Left lung (tissue), 4 donors: ENCODE measurements at regions not wholly inside any gene's neighbourhood (a gene's known extent, or its start where the extent isn't known, plus 50 kb on each side); places are given as distances from the start of the nearest gene placed in this dataset.
A peak's percentile ranks its signal among the peaks of the same experiment; 100 is the strongest.

Source experiments
- ATAC-seq: fragments of 200-7000 bp; cut with Tn5 transposase; one replicate; pipeline ENCODE4 v1.9.1; 2020; ENCODE audit warnings: moderate library complexity
- DNase-seq, 4 donors: peaks; one replicate each; pipeline ENCODE4 v3.0.0-alpha.2; 2013 to 2020
- H3K27ac ChIP-seq, 2 donors: fragments of 200-600 bp; sonication (generic) in 1 of 2; one replicate each; pipeline versions ENCODE4 v1.5.0 to v1.8.0; 2020 to 2021
- H3K27me3 ChIP-seq, 2 donors: fragments of 200-600 bp; sonication (generic) in 1 of 2; one replicate each; pipeline versions ENCODE4 v1.5.0 to v1.8.0; 2020 to 2021
- H3K36me3 ChIP-seq, 2 donors: fragments of 200-600 bp; sonication (generic) in 1 of 2; one replicate each; pipeline versions ENCODE4 v1.5.0 to v1.8.0; 2020 to 2021
- H3K4me1 ChIP-seq, 2 donors: fragments of 200-600 bp; one replicate each; pipeline ENCODE4 v1.8.0; 2021
- H3K4me3 ChIP-seq, 2 donors: fragments of 200-600 bp; sonication (generic) in 1 of 2; one replicate each; pipeline versions ENCODE4 v1.5.0 to v1.8.0; 2020 to 2021; ENCODE audit warnings: mild to moderate bottlenecking in 1 of 2
- H3K9me3 ChIP-seq, 2 donors: fragments of 200-600 bp; sonication (generic) in 1 of 2; one replicate each; pipeline versions ENCODE4 v1.5.0 to v1.8.0; 2020 to 2021
- CTCF ChIP-seq, 2 donors: fragments of 200-600 bp; sonication (generic) in 1 of 2; IDR thresholded peaks; one replicate each; pipeline versions ENCODE4 v1.5.0 to v1.8.0; 2021; ENCODE audit warnings: antibody characterized with exemption in 2 of 2
- intact Hi-C, 2 donors: fragments of 100-400 bp; cut with DNase I; formaldehyde crosslinking; loops; one replicate each; pipeline versions ENCODE4 v1.11.2 to v1.14.2; 2022
- donor health status: DM: no; HTN: yes; CAD: no.
- donor health status: DM: no; HTN: no; CAD: no.

GRCh38 chr18:25923193-25923592 is 167.2 kb downstream of the SS18 start:
- intact Hi-C loops: no loop called here
- ATAC-seq: no peak

GRCh38 chr18:25921677-25922421 is 168.6 kb downstream of the SS18 start:
- no peaks in the 10 kb centered on the region for H3K27me3 ChIP-seq
- no peak overlapping the region for H3K27ac ChIP-seq
- no peak overlapping the region for H3K4me3 ChIP-seq
- DNase-seq (no peak), ATAC-seq (peak; percentile 67)
- TF ChIP-seq CTCF (IDR thresholded peaks at IDR 0.05): peak; percentile 38 to 47
- intact Hi-C loops: no loop called here
- no peaks in the 10 kb centered on the region for H3K36me3 ChIP-seq
- no peaks in the 10 kb centered on the region for H3K4me1 ChIP-seq
- no peaks in the 10 kb centered on the region for H3K9me3 ChIP-seq

More at GRCh38 chr18:25923193-25923592, 167.2 kb downstream of the SS18 start:
- Histone ChIP-seq H3K27ac (no peak overlapping the region), H3K27me3 (no peaks in the 10 kb centered on the region), H3K9me3 (no peaks in the 10 kb centered on the region), H3K4me1 (no peaks in the 10 kb centered on the region), H3K36me3 (no peaks in the 10 kb centered on the region), H3K4me3 (no peak overlapping the region)
- DNase-seq: no peak
- no peak for TF ChIP-seq CTCF (IDR thresholded peaks at IDR 0.05)

- H3K4me3 ChIP-seq: no peak overlapping the region
- ATAC-seq (no peak), DNase-seq (no peak)
- no peak for TF ChIP-seq CTCF (IDR thresholded peaks at IDR 0.05)
- H3K36me3 ChIP-seq: no peaks in the 10 kb centered on the region
- no peaks in the 10 kb centered on the region for H3K4me1 ChIP-seq
- no peaks in the 10 kb centered on the region for H3K9me3 ChIP-seq
- no peaks in the 10 kb centered on the region for H3K27me3 ChIP-seq
- H3K27ac ChIP-seq: no peak overlapping the region
- intact Hi-C loops: no loop called here
These were observed 174.5 kb downstream of the SS18 start for GRCh38 chr18:25915907-25916306.

- H3K9me3 ChIP-seq: peaks cover 0 to 7% of the 10 kb centered on the region in 2 donors
- H3K36me3 ChIP-seq: no peaks in the 10 kb centered on the region
- H3K27me3 ChIP-seq: no peaks in the 10 kb centered on the region
- H3K4me1 ChIP-seq: no peaks in the 10 kb centered on the region
- DNase-seq: no peak
- intact Hi-C loops: loop anchor here in 1 of 2 donors (10.0 kb wide), 1 partner anchor 294 kb away; no protein-coding TSS in a partner anchor
- H3K4me3 ChIP-seq: no peak overlapping the region
- no peak for TF ChIP-seq CTCF (IDR thresholded peaks at IDR 0.05)
- ATAC-seq: no peak
- H3K27ac ChIP-seq: no peak overlapping the region
These were observed 191.4 kb downstream of the SS18 start for GRCh38 chr18:25898965-25899364.

- no peak overlapping the region for H3K4me3 ChIP-seq
- ATAC-seq (no peak), DNase-seq (no peak)
- intact Hi-C loops: loop anchor here in 1 of 2 donors (10.0 kb wide), 1 partner anchor 292 kb away; no protein-coding TSS in a partner anchor
- no peak overlapping the region for H3K27ac ChIP-seq
- no peaks in the 10 kb centered on the region for H3K4me1 ChIP-seq
- H3K9me3 ChIP-seq: peaks cover 0 to 7% of the 10 kb centered on the region in 2 donors
- TF ChIP-seq CTCF (IDR thresholded peaks at IDR 0.05): no peak
- H3K36me3 ChIP-seq: no peaks in the 10 kb centered on the region
- no peaks in the 10 kb centered on the region for H3K27me3 ChIP-seq
These were observed 193.5 kb downstream of the SS18 start for GRCh38 chr18:25896956-25897355.
